NCI-H524 (cell line): ENCODE measurements at regions not wholly inside any gene's neighbourhood (a gene's known extent, or its start where the extent isn't known, plus 50 kb on each side); places are given as distances from the start of the nearest gene placed in this dataset.

Experiments
- DNase-seq, 2 experiments: peaks; one replicate each; lab custom pipeline; 2025; lab: John Stamatoyannopoulos, UW

DNA sequence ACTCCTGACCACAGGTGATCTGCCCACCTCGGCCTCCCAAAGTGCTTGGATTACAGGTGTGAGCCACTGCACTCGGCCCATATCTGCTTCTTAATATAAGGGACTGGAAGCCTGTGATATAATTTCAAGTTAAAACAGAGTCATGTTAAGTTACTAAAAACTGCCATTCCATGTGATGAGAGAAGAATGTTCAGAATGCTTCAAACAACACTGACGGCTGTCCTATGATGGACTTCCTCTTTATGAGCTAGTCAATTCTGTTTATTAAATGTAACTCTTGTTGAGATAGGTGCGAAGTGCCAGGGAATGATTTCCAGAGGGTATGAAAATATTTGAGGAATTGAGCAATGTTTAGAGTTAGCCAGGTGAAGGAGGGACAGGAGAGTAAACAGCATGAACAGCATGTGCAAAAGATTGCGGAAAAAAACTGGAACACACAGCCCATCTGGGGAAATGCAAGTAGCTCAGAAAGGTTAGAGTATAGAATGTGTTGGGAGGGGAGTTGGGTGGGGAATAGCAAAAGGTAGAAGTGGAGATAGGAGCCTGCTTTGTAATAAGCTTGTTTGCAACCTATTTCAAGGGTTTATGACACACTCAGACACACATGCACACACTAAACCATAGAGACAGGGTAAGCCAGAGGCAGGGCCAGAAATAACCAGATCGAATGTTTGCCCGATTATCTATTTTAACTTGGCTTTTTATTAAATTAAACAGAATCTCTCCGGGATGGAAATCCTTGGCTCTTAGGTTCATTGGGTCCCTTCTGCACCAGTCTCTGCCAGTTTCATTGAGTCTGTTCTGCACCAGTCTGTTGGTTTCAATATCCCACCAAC lies 135.6 kb upstream of the COX10 start:
- DNase-seq: no peak

DNA sequence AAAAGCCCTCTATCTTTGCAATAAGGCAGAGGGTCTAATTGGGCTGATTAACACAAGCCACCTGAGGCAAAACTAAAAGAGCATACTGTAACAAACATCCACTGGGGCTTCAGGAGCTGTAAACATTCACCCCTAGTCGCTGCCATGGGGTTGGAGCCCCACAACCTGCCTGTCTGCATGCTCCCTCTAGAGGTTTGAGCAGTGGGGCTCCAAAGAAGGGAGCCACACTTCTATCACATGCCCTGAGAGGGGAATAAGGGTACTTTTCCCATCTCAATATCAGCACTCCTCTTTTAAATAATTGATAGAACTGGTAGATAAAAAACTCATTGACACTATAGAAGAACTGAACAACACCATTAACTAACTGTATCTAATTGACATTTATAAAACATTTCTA lies 130.1 kb upstream of the COX10 start:
- DNase-seq: no peak

DNA sequence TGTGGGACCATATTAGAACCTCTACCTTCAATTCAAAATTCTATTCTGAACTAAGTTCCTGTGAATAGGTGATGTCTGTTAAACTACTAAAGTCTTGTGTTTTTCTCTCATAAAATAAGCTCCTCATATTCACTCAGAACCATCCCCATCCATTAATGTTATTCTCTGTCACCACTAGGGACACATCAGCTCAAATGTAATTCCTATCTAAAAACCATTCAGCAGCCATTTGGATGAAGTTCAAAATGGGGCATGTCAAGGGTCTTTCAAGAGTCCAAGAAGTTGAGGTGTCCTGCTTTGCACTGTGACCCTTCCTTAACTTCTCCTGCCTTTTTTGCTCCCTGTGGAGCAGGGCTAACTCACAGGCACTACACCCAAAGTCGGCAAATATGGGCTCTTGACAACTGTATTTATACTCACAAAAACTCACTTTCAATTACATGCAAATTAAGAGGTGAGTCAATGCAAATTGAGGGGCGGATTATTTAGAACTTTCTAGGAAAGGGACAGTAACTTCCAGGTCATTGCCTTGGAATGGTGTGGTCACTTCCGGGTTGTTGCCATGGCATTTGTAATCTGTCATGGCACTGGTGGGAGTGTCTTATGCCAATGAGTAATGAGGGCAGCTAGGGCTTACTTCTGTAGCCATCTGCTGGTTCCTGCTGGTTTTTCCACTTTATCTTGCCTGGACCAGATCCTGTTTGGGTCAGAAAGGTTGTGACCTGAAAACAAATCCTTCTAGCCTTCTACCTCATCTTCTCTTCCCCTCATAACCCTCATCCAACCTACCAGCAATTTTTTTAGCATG lies 128.2 kb upstream of the COX10 start:
- peak in 1 of 2 experiments; percentile 48 for DNase-seq

DNA sequence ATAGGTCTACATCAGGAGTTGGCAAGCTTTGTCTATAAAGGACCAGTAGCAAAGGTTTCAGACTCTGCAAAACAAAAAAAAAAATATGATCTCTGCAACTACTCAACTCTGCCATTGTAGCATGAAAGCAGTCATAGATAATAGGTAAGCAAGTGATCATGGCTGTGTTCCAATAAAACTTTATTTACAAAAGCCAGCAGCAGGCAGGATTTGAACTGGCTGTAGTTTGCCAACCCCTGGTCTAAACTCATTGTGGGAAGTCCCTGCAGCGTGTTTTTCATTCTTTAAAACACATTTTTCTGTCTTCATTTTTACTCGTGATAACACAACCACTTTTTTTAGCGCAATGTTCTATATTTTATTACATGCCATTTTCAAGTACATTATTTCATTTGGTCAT lies 127.5 kb upstream of the COX10 start:
- no peak for DNase-seq

DNA sequence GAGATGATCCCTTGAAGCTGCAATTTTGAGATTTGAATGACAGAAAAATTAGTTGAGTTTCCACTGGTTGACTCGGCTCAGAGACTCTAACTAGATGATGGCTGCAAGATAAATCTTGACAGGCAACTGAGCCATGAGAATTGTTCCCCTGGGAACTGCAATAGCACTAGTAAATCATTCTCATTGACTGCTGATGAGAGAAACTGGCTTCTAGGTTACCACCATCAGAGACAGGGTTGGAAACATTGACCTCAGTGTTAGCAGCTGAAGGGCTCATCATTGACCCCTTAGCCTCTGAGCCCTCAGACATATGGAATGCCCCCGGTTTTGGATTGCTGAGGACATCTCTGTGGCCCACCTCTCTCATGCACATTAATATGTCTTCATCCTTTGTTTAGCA lies 125.4 kb upstream of the COX10 start:
- no peak for DNase-seq

DNA sequence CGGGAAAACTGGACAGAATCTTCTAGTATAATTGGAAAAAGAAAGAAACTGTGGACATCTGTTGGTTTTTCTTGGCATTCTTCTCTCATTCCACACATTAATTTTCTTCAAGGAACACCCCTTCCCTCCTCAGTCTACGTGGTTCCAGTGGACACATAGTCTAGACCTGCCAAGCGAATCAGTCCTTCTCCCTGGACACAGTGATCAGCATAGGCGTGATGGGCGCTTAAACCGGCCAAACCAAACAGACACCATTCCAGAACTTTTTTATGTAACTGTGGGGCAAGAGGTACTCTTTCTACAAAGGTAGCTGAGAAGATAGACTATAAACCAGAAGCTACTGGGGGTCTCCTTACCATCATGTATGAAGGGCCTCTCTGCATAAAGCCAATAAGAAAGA lies 121.8 kb upstream of the COX10 start:
- no peak for DNase-seq

DNA sequence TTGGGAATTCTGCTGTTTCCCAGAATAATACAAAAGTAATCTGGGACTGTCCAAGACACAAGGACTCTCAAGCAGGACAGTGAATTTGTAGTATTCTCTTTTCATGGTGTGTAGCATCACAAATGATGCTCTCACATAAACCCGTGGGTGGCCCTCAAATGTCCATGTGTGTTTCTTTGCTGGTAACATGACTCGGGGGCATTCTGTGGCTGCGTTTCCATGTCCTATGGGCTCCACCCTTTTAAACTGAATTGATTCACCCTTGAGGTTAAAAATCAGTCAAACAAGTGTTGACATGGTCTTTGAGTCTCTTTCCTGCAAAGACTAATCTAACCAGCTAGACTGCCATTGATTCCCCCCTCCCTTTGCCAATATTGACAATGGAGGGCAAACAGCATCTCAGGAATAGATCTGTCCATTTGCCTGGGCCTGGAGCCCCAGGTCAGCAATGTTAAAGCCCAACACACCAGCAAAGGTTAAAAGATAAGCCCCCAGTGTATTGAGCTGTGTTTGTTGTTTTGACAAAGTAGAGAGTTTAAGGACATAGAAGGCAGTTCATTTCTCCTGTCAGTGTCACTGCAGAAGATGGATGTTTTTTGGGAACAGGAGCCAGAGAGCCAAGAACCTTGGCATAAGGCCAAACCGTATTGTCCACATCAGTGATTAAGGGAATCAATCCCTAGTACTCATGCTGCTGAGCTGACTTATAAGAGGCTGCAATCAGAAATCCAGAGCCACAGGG lies 117.1 kb upstream of the COX10 start:
- peak in 1 of 2 experiments; percentile 6 for DNase-seq

DNA sequence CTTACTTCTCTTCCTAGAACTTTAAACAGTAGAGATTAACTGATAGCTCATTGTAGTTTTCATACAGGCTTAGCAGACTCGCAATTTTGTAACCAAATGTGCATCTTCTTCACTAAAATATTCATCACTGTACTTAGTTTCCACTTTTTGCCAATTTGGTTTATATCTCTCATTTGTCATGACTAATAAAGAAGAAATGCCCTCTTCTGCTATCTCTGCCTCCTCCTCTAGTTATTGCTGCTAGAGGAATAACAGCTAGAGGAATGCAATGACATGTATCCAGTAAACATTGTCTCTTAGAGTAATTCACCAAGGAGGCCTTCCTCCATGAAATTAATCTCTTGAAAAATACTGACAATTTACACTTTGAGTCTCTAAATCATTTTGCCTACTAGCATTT lies 115.5 kb upstream of the COX10 start:
- no peak for DNase-seq

DNA sequence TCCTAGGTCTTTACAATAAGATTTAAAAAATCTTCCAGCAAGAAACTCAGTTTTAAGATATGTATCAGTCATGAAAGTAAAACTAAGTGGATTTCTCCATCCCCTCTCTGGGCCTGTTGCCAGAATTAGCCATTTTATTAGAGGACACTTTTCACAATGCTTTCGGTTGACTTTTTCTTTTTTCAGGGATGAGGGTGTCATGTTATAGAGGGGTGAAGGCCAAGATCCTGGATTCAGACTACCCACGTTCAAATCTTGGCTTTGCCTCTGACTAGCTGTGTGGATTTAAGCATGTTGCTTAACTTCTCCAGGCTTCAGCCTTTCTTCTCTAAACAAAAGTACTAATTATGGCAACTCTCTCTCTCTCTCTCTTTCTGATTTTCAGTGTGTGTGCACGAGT lies 111.7 kb upstream of the COX10 start:
- DNase-seq: no peak

DNA sequence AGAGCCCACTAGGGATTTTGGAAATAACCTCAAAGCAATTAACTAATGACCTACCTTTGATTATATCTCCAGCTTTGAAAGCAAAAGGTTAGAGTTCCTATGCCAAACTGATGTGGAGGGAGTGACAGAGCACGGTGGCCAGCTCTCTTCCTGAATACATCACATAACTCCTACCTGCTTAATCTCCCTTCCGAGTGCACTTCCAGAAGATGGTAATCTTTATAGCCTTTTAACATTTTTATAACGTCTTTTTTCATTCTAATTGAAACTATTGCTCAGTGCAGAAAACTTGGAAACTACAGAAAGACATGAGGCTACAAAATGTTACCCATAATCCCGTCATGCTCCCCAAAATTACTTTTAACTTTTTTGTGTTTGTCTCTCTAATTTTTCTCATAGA lies 110.5 kb upstream of the COX10 start:
- no peak for DNase-seq

DNA sequence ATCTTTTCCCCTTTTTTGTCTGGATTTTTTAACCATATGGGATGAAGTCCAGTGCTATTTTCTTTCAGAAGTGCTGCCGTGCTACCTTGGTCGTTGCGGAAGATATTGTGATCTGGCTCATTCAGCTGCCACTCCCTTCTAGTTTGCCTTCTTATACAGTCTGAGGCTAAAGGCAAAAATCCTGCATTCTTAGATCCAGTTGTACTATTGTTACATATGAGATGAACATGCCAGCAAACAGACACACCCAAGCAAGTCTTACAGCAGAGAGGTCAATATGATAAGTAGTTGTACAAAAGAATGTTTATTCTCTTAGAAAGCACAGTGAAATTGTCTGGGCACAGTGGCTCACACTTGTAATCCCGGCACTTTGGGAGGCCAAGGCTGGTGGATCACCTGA lies 108.0 kb upstream of the COX10 start:
- no peak for DNase-seq

DNA sequence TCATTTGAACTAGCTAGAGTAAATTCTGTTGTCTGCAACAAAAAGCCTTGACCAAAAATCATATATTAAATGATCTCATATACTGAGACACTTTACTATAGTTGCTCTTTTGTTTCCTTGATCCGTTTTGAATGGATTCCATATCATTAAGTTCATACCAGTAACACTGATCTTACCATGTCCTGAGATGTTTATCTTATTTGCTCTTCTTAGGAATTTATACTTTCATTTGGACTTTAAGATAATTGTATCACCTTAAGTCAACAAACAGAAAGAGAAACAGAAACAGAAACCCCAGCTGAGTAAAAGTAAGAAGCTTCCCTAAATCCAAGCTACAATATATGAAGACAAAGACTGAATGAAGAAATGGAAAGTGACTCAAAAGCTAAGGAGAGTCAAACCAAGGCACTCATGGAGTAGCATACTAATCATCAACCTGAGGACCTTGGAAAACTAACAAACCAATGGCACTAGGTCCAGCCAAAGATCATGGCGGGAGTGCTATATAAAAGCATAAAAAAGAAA lies 106.5 kb upstream of the COX10 start:
- DNase-seq: no peak

DNA sequence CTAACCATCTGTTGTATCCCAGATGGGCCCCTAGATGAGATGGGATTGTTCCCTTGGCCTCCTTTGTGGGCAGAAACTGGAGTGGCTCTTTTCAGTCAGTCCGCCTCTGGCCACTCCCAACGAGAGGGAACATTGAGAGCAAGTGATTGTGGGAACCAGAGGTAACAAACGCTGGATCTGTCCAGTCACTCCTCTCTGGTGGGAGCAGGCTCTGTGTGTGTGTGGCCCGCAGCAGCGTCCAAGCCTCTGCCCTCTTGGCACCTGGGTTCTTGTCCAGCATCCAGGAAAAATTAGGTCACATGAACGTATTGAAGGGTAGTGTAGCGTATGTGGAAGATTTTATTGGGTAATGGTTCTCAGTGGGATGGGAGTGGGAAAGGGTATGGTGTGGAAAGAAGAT lies 101.9 kb upstream of the COX10 start:
- DNase-seq: peak; percentile 83 to 94

DNA sequence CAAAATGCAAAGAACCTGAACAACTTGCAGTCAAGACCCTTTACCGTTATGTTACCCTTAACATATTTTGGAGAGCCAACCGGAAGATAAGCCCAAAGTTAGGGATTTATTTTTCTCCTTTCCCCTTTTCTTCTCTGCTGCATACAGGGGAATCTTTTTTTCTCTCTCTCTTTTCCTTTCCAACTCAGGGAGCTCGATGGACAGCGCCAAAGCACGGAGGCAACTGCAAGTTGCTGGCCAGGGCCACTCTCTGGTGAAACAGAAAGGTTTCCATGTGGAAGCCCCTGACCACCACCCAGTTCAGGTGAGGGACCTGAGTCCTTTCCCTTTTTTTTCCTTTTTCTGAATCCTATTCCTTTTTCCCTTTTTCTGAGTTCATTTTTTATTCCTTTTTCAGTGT lies 98.8 kb upstream of the COX10 start:
- no peak for DNase-seq

DNA sequence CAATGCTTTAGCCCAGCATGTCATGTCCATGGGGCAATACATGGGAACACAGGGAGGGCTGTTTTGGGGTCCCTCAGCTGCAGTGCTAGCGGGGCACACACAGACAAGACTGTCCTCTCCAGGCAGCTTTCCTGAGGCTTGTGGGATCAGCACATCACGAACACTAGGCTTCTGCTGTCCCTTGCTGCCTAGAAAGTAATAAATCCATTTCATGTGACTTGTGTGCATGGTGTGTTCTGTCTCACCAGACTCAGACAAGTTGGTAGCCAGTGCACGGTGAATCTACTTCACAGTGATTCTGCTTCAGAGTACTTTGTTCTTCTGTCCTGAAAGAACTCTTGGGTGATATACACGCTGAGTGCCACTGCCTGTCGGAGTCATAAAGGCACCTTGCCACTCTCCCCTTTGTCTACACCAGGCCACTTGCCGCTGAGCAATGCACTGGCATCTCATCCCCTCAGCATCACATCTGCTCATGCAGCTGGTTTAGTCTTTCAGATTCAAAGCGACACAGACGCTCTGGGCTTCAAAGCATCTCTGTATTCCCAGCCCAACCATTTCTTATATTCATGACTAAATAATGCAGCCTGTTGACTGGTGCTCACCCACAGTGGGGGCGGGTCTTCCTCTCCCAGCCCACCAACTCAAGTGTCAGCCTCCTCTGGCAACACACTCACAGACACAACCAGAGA lies 95.2 kb upstream of the COX10 start:
- no peak for DNase-seq

DNA sequence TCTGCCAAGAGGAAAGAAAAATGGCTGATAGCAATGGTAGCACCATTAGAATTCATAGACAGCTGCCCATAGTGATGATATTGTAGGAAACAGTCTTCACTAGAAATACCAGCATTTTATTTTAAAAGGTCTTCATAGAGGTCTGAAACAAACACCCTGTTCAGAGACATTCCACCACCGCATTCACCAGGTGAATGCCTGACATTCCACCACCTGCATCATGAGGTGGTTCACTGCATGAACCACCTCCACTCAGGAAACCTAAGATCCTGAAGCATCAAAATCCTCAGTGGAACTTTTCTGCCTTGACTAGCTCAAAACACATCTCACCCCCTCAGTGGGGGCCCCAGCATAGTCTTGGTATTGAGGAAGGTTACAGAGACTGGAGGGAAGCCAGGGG lies 91.5 kb upstream of the COX10 start:
- no peak for DNase-seq

DNA sequence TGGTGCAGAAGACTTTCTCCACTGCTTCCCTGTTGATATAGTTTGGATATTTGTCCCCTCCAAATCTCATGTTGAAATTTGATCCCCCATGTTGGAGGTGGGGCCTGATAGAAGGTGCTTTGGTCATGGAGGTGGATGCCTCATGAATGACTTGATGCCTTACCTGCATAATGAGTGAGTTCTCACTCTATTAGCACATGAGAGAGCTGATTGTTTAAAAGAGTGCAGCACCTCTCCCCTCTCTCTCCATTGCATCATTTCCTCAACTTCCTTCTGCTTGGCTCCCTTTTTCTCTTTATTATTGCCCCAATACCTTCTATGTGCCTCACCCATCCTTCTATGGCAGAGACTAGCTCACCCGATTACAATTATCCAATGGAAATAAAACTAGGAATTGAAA lies 90.8 kb upstream of the COX10 start:
- DNase-seq: no peak

DNA sequence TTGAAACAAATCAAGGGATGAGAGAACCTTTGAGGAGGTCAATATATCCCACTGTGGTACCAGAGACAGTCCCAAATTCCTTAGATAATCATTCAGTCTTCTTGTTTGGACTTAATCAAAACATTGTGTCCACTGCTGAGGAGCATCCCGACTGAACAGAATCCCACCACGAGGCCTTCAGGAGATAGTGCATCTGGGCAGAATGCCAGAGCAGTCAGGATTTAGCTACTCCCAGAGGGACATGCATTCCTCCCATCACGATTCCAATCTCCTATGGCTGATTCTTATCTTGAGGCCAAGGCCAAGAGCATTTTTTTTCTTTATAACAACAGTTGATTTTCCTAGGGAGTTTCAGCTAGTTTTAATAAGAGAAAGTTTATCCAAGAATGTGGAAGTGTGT lies 87.4 kb upstream of the COX10 start:
- no peak for DNase-seq

DNA sequence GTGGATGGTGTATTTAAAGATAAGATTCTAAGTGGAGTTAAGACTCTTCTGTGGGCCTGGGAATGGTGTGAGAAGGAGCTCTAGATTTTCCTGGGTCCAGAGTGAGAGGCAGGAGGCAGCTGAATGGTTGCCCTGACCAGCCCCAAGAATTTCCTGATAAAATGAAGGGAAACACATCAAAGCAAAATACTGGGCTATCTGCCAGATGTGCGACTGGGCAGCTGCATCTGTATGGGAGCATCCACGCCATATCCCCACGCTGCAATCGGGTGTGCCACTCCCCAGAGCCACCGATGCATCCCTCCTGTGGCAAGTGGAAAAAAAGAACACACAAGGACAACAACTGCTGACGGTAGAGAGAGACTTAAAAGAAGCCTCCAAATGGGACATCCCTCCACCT lies 84.3 kb upstream of the COX10 start:
- no peak for DNase-seq

DNA sequence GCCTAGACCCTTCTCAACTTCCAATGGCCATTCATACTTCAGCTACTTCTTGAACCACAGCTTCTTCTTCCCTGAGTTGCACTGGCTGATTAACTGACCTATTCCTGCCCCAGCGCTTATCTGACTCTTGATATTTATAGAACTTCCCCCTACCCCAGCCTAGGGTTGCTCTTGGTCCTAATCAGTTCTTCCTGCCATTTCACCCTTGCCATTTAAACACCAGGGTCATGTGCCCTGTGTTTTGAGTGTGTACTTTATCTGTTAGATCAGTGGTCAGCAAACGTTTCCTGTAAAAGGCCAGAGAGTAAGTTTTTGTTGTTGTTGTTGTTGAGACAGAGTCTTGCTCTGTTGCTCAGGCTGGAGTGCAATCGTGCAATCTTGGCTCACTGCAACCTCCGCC lies 82.4 kb upstream of the COX10 start:
- DNase-seq: no peak

DNA sequence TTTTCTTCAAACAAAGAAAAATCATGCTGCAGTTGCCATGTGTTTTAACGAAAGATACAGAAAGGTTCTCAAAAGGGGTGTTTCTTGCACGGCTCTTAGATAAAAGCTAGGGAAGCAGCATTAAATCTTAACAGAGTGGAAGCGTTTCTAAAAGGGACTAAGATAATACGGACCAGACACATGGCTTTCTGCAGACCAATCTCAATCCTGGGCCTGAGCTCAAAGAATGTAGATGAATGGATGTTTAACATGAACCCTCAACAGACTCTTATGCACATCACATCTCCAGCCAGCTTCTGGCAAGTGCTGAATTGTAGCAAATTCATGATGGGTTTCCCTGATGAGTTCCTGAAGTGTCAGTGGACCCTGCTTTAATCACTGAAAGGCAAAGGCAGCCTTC lies 80.2 kb upstream of the COX10 start:
- no peak for DNase-seq

DNA sequence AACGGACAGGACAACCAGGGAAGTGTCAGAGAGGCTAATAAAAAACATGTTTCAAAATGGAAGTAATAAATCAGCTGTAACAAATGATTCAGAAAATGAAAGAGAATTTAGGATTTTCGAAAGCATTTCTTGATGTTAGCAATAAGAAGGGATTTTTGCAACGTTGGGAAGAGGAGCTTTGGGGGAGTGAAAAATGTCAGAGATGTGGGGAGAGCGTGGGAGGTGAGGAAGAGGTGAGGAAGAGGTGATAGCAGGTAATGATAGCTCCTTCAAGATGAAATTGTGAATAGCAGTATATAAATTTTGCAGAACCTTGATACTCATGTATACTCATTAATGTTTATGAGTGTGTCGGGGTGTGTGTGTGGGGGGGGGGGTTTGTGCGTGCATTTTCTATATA lies 76.2 kb upstream of the COX10 start:
- no peak for DNase-seq
